Colonic mucosa (tissue), 4 donors: ENCODE measurements at regions not wholly inside any gene's neighbourhood (a gene's known extent, or its start where the extent isn't known, plus 50 kb on each side); places are given as distances from the start of the nearest gene placed in this dataset.

ENCODE experiments used
- DNase-seq: peaks from one replicate; pipeline ENCODE4 v3.0.0-alpha.2; 2020
- H3K27ac ChIP-seq: fragments of 200-600 bp; one replicate; pipeline ENCODE4 v1.8.0; 2021
- H3K27me3 ChIP-seq: fragments of 200-600 bp; one replicate; pipeline ENCODE4 v1.8.0; 2021
- H3K36me3 ChIP-seq: fragments of 200-600 bp; one replicate; pipeline ENCODE4 v1.8.0; 2021
- H3K4me1 ChIP-seq: fragments of 200-600 bp; one replicate; pipeline ENCODE4 v1.8.0; 2021; ENCODE audit warnings: mild to moderate bottlenecking
- H3K4me3 ChIP-seq: fragments of 200-600 bp; one replicate; pipeline ENCODE4 v1.8.0; 2021
- H3K9ac ChIP-seq, 2 donors: one replicate each; pipeline ENCODE4 v1.7.0; 2013; ENCODE audit warnings: control low read depth in 2 of 2, low read depth in 2 of 2, low read length in 2 of 2
- H3K9me3 ChIP-seq: fragments of 200-600 bp; one replicate; pipeline ENCODE4 v1.8.0; 2021
- CTCF ChIP-seq: fragments of 200-600 bp; IDR thresholded peaks from one replicate; pipeline ENCODE4 v1.8.0; 2022; ENCODE audit warnings: antibody characterized with exemption, mild to moderate bottlenecking
- intact Hi-C: fragments of 100-400 bp; cut with DNase I; formaldehyde crosslinking; loops from one replicate; pipeline ENCODE4 v1.14.1; 2022
- donor health status: healthy.
- donor health status: DM: no; HTN: no; CAD: no.
- donor health status: DM: no; HTN: no; CAD: no.

GRCh38 chr2:65511306-65511705 lies 78.9 kb upstream of the SPRED2 start:
- intact Hi-C loops, result no loop called here
- no peak for DNase-seq
- Histone ChIP-seq H3K9ac (no peak overlapping the region), H3K9me3 (no peaks in the 10 kb centered on the region), H3K4me1 (no peaks in the 10 kb centered on the region), H3K36me3 (no peaks in the 10 kb centered on the region), H3K27me3 (no peaks in the 10 kb centered on the region), H3K4me3 (no peak overlapping the region), H3K27ac (no peak overlapping the region)
- no peak for TF ChIP-seq CTCF

GRCh38 chr2:65508225-65508624 lies 75.8 kb upstream of the SPRED2 start:
- Histone ChIP-seq H3K9me3 (no peaks in the 10 kb centered on the region), H3K4me1 (no peaks in the 10 kb centered on the region), H3K9ac (no peak overlapping the region), H3K4me3 (no peak overlapping the region), H3K27ac (no peak overlapping the region), H3K36me3 (no peaks in the 10 kb centered on the region), H3K27me3 (no peaks in the 10 kb centered on the region)
- TF ChIP-seq CTCF, result no peak
- intact Hi-C loops, result no loop called here
- DNase-seq, result no peak

- no peaks in the 10 kb centered on the region for H3K4me1 ChIP-seq
- DNase-seq, result no peak
- no peaks in the 10 kb centered on the region for H3K9me3 ChIP-seq
- no peak overlapping the region for H3K27ac ChIP-seq
- no peak overlapping the region for H3K4me3 ChIP-seq
- intact Hi-C loops, result no loop called here
- no peak overlapping the region for H3K9ac ChIP-seq
- no peaks in the 10 kb centered on the region for H3K36me3 ChIP-seq
- H3K27me3 ChIP-seq, result no peaks in the 10 kb centered on the region
- no peak for TF ChIP-seq CTCF
Observed at GRCh38 chr2:65507102-65508069, 75.0 kb upstream of the SPRED2 start.

- no peak for TF ChIP-seq CTCF
- DNase-seq, result no peak
Observed at GRCh38 chr2:65504814-65505697, 72.7 kb upstream of the SPRED2 start.

GRCh38 chr2:65504201-65504600 lies 71.8 kb upstream of the SPRED2 start:
- Histone ChIP-seq H3K27me3 (no peaks in the 10 kb centered on the region), H3K4me1 (no peaks in the 10 kb centered on the region), H3K9ac (no peak overlapping the region), H3K36me3 (no peaks in the 10 kb centered on the region), H3K4me3 (no peak overlapping the region), H3K9me3 (no peaks in the 10 kb centered on the region), H3K27ac (no peak overlapping the region)
- intact Hi-C loops, result no loop called here
- DNase-seq, result no peak
- TF ChIP-seq CTCF, result no peak

More at GRCh38 chr2:65504814-65505697, 72.7 kb upstream of the SPRED2 start:
- intact Hi-C loops, result no loop called here
- H3K9me3 ChIP-seq, result no peaks in the 10 kb centered on the region
- H3K9ac ChIP-seq, result no peak overlapping the region
- H3K36me3 ChIP-seq, result no peaks in the 10 kb centered on the region
- H3K27ac ChIP-seq, result no peak overlapping the region
- H3K27me3 ChIP-seq, result no peaks in the 10 kb centered on the region
- H3K4me3 ChIP-seq, result no peak overlapping the region
- H3K4me1 ChIP-seq, result no peaks in the 10 kb centered on the region
